Activated CD8-positive, alpha-beta memory T cell treated with anti-CD3 and anti-CD28 coated beads, Interleukin-2, amount 50 U/mL, for 48 hours (primary cell): ENCODE measurements at regions not wholly inside any gene's neighbourhood (a gene's known extent, or its start where the extent isn't known, plus 50 kb on each side); places are given as distances from the start of the nearest gene placed in this dataset.

Experiments
- DNase-seq: peaks from one replicate; pipeline ENCODE4 v3.0.0-alpha.2; 2020

- no peak for DNase-seq
These were observed 1246.3 kb upstream of the PIK3C3 start for GRCh38 chr18:40708726-40709125.

DNA sequence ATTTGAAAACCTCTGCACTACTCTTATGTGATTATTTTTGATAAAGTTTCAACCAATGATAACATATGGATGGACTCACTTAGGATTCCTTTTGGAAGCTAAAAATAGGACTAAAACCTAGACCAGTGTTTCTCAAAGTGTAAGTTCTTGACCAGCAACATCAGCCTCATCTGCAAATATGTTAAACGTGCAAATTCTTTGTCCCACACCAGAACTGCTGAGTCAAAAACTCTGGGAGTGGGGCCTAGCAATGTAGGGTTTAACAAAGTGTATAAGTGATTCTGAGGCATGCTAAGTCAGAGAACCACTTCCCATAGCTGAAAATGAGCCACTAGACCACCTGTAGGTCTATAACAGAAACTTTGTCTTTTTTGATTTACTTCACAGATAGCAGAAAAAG lies 1247.2 kb upstream of the PIK3C3 start:
- DNase-seq: no peak

GRCh38 chr18:40698129-40698528 lies 1256.9 kb upstream of the PIK3C3 start:
- no peak for DNase-seq

DNA sequence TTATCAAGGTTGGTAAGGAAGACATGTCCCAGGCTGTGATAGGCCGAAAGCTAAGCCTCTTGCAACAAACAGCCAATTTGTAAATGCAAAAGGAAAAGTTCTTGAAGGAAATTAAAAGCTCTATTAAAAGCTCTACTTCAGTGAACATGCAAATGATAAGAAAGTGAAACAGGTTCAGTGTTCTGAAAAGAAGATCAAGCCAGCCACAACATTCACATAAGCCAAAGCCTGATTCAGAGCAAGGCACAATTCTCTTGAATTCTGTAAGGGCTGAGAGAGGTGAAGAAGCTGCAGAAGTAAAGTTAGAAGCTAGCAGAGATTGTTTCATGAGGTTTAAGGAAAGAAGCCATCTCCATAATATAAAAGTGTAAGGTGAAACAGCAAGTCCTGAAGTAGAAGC lies 1259.5 kb upstream of the PIK3C3 start:
- no peak for DNase-seq

DNA sequence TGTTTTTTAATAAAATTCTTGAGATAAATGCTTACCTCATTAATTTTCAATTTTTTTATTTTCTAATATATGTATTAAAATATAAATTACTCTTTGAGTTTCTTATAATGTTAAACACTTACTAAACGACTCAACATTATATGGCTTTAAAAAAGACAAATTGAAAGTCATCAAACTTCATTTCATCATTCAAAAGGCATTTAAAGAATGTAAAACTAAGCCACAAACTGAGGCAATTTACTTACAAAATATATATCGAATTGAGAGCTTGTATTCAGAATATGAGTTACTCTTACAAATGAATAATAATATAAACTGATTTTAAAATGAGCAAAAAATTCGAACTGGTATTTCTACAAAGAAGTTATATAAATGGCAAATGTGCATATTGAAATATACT lies 1262.2 kb upstream of the PIK3C3 start:
- DNase-seq: no peak

- no peak for DNase-seq
These were observed 1265.0 kb upstream of the PIK3C3 start for GRCh38 chr18:40690062-40690461.

DNA sequence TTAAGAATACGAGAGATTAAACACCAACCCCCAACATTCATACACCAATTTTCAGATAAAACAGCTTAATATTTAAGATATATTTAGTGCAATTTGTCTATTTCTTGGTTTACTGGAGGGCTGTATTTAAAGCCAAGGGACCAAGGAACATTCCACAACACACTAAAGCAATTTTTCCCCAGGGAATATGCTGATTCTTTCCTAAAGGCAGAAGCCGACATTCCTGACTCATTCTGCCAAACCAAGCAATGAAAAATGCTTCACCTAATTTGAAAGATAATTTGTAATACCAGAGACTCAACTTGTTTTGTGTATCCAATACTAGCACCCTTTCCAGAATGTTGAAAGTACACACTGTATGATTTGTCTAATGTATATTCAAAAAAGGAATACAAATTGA lies 1267.6 kb upstream of the PIK3C3 start:
- no peak for DNase-seq

- no peak for DNase-seq
These were observed 1268.2 kb upstream of the PIK3C3 start for GRCh38 chr18:40686836-40687235.

DNA sequence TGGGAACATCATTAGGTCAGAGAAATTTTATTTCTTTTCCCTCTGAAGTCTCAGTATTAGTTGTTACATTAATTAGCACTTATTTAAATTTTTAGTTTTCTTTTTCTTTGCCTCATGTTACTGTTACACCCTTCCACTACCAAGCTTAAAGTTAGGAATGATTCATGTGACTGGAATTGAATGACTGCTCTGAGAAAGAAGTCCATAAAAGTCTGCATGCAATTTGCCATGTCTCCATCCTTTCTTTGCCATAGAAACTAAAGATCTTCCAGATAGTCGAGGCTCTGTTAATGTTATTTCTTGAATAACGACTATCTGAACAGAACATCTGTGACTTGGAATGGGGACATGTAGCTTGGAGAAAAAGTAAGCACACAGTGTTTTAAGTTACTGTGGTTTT lies 1269.8 kb upstream of the PIK3C3 start:
- no peak for DNase-seq

DNA sequence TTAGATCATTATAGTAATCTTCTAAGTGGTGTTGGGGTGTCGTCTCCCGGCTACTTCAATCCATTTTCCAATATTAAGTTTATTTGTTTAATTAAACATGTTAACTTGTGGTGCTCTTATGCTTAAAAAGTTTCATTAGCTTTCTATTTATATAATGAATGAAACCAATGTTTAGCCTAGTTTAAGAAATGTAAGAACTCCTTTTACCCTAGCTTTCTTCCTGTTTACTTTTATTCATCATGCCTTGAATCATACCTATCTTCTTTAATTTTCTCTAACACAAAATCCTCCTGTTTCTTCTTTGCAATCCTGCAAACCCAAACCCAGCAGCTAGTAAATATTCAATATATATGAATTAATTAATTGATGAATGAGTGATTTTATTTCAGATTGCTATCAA lies 1276.7 kb upstream of the PIK3C3 start:
- no peak for DNase-seq

DNA sequence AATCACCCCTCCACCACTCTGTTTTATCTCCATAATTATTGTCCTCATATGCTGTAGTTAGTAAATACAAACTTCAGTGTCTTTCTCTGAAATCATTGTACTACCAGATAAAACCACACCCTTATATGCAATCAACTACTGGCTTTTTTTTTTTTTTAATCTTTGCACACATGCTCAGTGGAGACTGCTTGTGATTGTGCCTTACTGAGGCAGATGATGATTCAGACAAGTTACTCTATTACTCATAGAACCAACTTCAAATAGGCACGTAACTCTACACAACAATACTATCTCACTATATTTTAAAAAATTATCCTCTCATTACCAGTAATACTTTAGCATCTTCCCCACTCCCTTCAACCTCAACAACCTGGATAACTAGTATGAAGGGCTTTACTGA lies 1278.4 kb upstream of the PIK3C3 start:
- no peak for DNase-seq

DNA sequence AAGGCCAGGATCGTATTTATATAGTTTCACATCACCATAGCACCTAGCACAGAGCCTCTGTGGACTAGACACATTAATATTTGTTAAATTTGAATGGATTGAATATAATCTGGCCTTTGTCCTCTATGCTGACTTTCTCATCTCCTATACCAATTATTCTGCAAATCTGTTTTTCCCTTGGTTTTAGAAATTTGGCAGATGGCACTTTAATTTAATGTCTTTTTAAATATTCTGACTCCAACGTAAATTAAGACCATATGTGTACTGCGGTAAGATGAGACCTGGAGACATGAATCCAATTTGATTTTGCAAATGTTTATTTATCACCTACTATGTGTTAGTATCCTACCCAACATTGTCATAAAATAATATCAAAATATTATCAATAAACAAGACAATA lies 1281.9 kb upstream of the PIK3C3 start:
- no peak for DNase-seq

- no peak for DNase-seq
These were observed 1282.4 kb upstream of the PIK3C3 start for GRCh38 chr18:40672590-40672989.

DNA sequence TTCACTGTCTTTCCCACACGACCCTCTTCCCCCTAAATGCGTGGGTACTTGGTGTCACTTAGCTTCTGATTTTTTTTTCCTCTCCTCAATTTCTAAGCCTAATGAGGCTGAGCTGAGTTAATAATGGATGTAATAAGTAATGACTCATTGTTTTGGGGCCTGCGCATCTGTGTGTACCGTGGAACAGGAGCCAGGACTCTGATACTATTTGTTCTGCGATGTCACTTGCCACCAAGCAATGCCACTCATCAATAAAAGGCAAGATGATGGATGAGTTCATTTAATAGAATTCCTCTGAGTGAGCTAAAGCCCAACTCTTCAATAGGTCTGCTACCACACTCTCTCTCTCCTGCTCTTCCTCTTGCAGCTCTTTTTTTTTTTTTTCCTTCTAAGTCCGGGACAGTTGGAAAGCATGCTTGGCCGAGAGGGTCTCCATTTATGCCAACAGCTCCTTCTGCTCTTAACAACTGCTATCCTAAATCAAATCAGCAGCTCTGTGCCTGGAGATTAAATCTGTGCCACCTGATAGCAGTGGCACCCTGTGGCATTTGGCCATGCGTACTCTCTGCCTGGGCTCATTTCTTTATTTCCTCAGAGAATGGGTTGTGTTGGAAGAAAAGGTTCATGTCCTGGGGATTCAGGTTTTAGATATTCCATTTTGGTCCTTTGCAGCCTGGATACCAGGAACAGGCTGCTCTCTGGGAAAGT lies 1284.2 kb upstream of the PIK3C3 start:
- DNase-seq: no peak

DNA sequence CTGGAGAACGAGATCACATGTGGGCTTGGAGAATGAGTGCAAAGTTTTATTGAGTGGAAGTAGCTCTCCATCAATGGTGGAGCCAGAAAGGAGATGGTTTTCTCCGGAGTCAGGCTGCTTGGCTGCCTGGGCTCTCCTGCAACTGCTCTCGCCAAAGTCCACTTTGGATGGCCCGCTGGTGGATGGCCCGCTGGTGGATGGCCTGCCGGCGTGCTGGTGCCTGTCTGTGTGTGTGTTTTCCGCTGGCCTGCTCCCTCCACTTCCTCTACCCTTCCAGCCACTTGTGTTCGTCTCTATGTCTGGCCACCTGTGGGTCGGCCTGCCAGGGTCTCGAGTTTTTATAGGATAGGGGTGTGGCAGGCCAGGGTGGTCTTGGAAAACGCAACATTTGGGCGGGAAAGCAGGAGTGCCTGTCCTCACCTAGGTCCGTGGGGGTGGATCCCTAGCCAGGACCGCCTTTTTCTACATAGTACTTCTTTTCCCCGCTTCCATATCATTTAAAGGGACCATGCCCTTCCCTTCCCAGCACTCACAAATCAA lies 1292.1 kb upstream of the PIK3C3 start:
- DNase-seq: no peak

- DNase-seq: no peak
These were observed 1301.4 kb upstream of the PIK3C3 start for GRCh38 chr18:40653682-40654081.

- no peak for DNase-seq
These were observed 1302.7 kb upstream of the PIK3C3 start for GRCh38 chr18:40652321-40652720.

- no peak for DNase-seq
These were observed 1303.9 kb upstream of the PIK3C3 start for GRCh38 chr18:40651163-40651562.

DNA sequence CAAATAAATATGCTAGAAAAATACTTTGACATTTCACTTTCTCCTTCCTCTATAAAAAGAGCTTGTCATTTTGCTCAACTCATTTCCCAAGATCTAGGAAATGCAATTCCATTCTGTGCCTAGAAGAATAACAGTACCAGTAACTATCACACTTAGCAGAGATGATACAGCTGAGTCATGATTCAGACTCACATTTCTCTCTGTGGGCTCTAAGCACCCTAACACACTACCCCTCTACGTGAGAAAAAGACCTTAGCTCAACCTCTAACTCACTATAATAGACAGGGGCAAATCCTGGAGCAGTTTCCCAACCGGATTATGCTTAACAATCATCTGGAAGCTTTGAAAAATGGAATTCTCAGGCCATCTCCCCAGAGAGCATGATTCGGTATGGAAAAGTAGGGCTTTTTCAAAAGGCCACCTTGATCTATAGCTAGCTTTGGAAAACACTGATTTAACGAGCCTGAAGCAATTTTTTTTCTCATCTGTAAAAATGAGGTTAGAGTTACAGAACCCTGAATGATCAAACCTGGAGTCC lies 1312.3 kb upstream of the PIK3C3 start:
- DNase-seq: no peak

- DNase-seq: no peak
These were observed 1323.7 kb upstream of the PIK3C3 start for GRCh38 chr18:40631319-40631718.

- DNase-seq: no peak
These were observed 1324.5 kb upstream of the PIK3C3 start for GRCh38 chr18:40630496-40630895.

- no peak for DNase-seq
These were observed 1330.1 kb upstream of the PIK3C3 start for GRCh38 chr18:40624959-40625358.

- DNase-seq: no peak
These were observed 1341.3 kb upstream of the PIK3C3 start for GRCh38 chr18:40613721-40614120.

- no peak for DNase-seq
These were observed 1342.7 kb upstream of the PIK3C3 start for GRCh38 chr18:40612356-40612755.

DNA sequence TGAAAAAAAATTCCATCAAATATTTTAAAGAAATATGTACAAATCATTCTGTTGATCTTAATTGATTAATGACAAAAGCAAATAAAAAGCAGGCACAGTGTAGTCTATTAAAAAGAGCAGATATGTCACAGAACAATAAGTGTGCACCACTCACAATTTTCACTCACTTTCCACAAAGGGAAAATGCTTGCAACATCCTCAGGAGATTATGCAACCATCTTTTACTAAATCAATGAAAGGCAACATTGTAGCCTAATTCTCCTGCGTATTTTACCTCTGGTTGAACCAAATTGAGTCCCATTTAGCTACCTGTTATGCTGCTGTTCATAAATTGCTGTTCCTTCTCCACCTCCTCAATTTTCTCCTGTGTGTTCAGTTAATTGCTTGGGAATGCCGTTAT lies 1346.8 kb upstream of the PIK3C3 start:
- no peak for DNase-seq
